NCI-H748 treated with DMSO at 0.1 percent for 48 hours (cell line): ENCODE measurements at regions not wholly inside any gene's neighbourhood (a gene's known extent, or its start where the extent isn't known, plus 50 kb on each side); places are given as distances from the start of the nearest gene placed in this dataset.
A peak's percentile ranks its signal among the peaks of the same experiment; 100 is the strongest.
"Not testable (repeated sequence)": the region's sequence is repeated elsewhere in the genome, so short reads cannot be mapped to it uniquely, and the experiment has no call there.

Experiments
- DNase-seq: peaks from one replicate; lab custom pipeline; 2025; lab: John Stamatoyannopoulos, UW

DNA sequence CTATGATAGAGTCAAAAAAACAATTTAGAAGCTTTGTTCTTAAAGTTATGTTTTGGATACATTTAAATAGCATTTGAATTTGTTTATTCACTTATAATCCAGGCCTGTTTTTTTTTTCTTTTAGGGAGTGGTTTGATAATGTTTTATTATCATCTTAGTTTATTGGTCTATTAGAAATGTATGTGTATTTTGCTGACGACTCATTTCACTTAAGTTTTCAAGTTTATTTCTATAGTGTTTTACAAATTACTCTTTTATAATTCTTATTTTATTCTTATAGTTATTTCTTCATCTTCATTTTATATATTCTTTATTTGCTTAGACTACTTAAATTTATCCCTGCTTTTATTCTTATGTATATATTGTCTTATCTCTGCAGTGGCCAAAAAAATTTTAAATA is 804.5 kb downstream of the NR4A2 start:
- DNase-seq: no peak

DNA sequence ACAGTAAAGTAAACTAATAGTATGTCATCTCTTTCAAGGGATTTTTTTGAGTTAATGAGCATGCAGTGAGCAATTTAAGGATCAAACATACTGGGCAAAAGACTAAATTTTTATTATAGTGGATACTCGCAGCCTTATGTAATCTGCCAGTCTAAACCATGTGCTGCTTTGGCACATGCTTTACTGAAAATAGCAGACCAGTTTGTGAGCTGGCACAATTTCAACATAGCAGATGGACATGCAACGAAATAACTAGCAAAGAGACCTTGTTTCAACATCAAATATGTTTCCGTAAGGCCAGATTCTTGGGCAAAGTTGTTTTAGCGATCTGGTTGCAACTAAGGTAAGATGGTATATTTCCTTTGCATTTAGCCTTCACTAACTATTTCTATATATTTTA is 807.3 kb downstream of the NR4A2 start:
- DNase-seq: no peak

DNA sequence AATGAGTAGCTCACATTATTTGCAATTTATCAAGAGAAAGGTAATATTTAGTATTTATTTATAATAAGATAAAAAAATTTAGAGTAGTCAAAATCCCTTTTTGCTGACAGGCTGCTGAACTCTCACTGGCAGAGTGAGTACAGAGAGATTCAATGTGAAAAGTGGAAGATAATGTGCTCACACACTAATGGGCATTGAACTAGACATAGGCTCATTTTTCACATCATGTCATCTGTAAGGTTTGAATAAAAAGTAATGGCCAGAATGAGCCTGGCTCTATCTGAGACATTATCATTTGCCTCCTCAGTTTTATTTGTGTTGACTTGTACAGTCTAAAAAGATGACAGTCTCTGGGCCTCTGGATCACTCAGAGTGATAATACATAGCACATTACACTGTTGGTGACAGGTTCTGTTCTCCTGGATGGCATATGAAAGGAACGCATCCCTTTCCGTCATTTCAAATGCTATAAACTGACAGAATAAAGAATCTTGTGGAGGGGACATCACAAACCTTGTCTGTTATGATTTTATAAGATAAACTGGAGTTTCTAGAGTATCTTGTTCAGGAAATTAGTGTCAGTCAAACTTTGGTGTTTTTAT is 812.9 kb downstream of the NR4A2 start:
- no peak for DNase-seq

DNA sequence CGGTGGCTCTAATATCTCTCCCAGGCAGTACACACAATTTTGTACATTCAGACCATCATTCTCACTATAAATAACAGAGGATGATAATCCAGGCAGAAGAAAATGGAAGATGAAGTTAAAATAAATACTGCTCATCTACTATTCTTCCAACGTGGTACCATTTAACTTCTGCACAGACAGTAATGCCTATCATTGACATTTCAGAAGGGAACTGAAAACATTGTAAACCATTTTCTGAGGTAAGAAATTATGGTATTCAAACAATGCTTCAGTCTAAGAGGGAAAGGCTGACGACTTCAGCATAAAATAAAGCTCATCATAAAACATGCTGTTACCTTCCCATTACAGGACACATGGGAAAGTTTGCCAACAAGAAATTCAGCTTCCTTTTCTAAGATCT is 814.4 kb downstream of the NR4A2 start:
- no peak for DNase-seq

DNA sequence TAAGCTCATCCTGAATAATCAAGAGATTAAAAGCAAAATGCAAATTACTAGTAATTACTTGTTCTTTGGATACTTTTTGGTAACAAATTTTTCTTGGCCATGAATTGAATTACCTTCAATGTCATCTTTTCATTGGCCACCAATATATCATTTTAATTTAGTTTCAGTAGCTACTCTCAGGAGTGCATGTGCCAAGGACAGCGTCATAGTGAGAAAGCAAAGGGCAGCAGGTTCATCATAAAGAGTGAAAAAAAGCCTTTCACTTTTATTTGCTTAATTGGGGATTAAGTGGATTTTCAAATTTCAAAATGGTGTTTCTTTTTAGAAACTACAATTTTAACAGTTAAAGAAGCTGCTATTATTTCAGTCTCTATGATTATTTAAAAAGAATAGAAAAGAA is 815.2 kb downstream of the NR4A2 start:
- no peak for DNase-seq

DNA sequence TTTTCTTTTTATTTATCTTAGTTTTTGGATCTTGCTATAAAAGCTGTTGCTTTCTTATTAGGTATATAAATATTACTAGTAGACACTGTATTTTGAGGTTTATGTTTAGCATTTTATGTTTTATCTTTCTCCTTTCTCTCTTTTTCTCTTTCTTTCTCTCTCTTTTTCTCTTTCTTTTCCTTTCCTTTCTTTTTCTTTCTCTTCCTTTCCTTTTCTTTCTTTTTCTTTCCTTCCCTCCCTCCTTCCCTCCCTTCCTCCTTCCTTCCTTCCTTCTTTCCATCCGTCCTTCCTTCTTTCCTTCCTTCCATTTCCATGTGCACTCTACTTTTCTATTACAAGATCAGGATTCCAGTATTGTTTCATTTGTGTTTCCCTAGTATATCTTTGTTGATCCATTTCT is 814.8 kb downstream of the KCNJ3 start:
- DNase-seq: no peak

DNA sequence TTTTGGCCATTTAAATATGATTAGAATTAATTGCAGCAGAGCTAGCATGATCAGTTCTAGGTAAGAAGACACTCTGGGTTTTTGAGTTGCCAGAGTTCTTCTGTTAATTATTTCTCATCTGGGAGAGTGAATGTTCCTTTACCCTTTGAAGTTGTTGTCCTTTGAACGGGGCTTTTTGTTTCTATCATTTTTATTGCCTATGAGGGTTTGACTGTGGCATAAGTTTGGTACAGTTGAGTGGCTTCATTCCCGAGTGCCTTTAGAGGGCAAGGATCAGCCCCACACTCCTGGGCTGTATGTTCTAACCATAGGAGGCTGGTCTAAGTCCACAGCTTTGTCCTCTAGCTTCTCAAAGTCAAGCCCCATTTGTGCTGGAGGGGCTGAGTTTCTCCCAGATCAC is 804.3 kb downstream of the KCNJ3 start:
- no peak for DNase-seq

DNA sequence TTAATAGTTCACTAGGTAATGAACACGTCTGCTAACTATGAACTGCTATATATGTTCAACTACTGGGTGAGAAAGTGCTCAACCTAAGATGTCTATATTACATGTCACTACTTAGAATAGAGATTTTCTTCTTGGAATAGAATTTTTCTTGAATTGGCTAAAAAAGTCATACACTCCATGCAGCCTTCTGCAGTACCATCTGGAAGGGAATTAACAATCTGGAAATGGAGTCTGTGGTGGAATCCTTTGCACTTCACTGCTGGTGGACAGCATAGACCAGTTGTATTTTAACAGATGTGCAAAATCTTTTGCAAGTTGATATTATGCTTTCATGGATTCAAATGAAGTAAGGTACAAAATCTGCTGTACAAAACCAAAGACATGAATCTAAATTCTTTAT is 799.6 kb downstream of the KCNJ3 start:
- DNase-seq: no peak

DNA sequence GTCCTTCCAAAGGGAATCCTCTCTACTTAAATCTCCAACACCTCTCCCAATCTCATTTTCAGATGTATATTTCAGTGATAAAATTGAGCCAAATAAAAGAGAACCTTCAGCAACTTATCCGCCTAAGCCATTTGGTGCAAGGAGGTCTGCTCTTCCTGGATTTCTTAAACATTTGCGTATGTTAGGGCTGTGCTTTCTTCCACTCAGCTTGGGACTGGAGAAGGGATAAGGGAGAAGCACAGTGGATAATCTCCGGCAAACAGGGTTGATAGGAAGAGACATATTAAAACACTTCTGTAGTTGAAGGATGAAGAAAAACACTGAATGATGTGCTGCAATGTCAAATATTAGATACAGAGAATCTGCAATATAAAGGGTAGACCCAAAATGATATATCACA is 796.2 kb downstream of the KCNJ3 start:
- no peak for DNase-seq

DNA sequence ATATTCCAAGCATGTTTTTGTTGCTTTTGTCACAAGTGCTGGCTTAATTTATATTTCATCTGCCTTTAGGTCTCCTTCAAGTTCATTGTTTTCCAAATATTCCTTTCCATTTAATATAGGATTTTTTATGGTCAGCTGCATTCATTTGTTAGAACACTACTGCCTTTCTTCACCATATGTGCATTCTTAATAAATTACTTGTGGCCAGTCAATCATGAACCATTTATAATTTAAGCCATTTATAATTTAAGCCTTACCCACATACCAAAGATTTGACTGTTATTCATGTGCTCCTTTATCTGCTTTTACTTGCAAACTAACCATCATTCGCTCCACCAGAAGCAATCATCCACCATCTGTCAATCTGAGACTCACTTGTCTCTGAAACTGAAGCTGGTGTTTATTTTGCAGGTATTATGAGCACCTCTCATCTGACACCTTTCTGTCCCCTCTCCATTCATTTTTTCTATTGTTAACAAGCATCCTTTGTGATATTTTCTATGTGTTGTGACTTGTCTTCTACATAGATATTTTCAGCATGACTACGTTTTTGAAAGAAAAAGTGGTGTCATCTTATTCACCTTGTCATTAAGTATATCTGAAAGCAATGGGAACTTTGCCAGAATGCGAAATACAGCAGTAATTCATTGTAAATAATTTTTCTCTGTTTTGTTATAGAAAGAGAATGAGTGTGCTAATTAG is 786.8 kb downstream of the KCNJ3 start:
- DNase-seq: peak; percentile 93

DNA sequence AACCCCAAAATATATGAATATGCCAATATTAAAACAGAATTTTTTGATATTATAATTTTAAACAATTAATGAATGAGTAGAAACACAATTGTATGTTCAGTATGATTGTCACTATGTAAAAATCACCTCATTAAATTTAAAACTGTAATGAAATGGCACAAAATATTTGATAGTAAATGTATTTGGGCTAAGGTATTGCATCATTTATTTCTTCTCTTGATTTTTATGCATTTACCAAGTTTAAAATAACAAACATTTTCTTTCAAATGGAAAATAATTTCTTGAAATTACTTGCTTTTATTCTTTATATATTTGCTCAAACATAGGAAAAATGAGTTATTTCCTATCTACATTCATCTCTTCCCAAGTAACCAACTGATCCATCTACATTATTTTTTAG is 782.6 kb downstream of the KCNJ3 start:
- no peak for DNase-seq

DNA sequence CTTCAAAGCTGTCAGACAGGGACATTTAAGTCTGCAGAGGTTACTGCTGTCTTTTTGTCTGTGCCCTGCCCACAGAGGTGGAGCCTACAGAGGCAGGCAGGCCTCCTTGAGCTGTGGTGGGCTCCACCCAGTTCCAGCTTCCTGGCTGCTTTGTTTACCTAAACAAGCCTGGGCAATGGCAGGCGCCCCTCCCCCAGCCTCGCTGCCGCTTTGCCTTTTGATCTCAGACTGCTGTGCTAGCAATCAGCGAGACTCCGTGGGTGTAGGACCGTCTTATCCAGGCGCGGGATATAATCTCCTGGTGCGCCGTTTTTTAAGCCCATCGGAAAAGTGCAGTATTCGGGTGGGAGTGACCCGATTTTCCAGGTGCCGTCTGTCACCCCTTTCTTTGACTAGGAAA is 773.5 kb downstream of the KCNJ3 start:
- DNase-seq: not testable (repeated sequence)

DNA sequence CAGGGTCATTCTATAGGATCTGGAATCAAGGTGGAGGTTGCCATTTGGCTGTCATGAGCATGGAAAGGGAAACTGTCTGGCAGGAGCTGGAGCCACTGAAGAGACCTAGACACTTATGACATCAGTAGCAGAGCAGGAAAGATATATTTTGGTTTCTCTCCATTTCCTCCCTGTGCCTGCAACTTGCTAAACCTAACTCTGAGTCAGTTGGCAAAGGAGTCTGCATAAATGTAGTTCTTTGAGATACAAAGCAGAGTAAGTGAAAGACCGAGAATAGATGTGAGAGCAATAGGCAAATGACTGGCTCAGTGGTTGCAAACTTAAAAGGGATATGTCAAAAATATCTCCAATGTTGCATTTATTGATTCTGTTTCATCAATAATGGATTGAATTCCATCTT is 757.7 kb downstream of the KCNJ3 start:
- DNase-seq: no peak

DNA sequence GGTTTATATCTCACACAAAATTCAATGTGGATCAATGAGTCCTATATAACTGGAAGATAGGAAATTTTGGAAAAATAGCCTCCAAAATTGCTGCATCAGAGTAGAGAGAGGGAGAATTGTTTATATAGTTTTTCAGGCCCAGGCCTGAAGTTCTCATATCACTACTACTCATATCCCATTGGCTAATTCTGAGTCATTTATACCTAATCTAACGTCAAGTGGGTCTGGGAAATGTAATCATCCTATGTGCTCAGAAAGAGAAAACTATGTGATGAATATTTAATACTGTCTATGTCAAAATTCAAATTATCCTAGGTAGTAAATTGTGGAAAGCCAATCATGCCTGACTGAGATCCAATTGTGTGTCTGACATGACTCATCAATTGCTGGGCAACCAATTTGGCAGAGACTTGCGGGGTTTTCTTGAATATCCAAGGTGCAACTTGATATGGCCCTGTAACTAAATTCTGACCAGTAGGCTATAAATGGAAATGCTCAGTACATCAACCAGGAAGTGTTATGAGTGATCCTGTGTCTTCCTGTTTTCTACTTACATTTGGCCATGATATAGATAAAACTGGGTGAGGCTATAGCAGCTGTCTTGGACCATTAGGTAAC is 744.4 kb downstream of the KCNJ3 start:
- no peak for DNase-seq

DNA sequence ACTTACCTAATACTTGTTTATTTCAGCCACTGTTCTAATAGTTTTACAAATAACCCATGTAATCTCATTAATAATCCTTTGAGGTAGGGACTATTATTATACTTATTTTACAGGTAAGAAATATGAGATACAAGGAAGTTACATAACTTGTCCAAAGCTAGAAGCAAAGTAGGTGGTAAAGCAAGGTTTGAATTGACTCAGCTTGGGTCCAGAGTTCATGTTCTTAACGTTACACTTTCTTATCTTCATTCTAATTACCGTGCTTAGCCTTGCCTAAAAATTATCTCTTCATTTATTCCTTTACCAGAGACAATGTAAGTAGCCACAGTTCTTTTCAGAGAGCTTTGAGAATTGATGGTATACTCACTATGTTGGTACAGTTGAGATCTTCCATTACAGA is 743.6 kb downstream of the KCNJ3 start:
- DNase-seq: no peak

DNA sequence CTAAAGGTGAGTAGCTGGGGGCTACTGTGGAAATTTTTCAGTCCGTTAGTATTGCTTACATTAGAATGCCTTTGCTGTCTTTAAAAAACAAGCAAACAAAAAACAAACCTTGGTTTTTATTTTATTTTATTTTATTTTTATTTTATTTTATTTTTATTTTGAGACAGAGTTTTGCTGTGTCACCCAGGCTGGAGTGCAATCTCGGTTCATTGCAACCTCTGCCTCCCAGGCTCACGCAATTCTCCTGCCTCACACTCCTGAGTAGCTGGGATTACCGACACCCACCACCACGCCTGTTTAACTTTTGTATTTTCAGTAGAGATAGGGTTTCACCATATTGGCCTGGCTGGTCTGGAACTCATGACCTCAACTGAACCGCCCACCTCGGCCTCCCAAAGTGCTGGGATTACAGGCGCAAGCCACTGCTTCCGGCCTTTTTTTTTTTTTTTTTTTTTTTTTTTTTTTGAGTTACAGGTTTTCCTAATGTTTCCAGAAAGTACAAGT is 732.6 kb downstream of the KCNJ3 start:
- DNase-seq: no peak

DNA sequence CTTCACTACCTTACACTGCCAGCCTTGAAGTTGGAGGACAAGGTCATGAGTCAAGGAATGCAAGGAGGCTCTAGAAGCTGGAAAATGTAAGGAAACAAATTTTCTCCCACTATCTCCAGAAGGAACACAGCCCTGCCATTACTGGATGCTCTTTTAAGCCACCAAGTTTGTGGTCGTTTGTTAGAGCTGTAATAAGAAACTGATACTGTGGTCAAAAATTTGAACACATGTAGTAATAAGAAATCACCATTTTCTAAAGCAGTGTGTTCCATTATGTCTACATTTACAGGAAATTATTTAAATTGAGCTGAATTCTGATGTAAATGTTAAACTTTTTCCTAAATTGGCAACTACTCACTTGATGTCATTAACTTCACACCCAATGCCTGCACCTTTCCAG is 729.0 kb downstream of the KCNJ3 start:
- DNase-seq: no peak

DNA sequence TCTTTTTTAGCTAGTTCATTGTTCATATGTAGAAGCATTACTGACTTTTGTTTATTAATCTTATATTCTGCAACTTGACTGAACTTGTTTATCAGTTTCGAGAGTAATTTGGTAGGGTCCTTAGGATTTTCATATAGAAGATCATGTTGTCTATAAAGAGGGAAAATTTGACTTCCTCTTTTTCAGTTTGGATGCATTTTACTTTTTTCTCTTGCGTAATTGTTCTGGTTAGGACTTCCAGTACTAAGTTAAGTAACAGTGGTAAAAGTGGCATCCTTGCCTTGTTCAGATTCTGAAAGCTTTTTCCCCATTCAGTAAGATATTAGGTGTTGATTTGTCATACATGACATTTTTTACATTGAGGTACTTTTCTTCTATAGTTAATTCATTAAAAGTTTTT is 726.0 kb downstream of the KCNJ3 start:
- DNase-seq: no peak

DNA sequence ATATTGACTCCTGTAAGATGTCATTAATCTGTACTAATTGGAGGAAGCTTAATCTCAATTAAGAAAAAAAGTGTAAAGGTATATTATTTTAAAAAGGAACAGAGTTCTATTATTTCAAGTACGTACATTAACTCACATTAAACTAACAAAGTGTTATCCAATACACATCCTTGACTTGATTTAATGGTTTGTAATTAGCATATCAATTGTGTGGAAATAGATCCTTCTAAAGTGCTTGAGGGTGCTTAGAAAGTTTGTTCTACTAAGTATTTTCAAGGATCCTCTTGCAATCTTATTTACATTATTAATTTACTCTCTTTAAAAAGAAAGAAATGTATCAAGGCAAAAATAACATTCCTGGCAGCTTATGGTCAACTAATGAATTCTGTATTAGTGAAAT is 720.3 kb downstream of the KCNJ3 start:
- DNase-seq: no peak

DNA sequence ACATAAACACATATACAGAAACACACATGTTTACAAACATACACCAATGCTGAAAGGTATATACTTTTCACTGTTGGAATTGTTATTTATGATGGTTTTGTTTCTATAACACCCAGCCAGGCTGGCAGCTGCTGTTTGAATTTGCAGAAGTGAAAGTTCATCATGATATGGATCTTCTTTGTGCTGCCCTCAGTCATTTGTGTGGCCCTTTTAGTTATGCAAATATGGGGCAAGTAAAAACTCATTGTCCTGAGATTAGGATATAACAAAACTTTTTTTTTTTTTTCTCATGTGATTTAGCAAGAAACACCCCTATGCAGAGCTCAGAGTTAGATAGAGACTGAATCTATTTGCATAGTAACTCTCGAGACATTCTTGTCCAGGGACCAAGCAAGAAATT is 714.1 kb downstream of the KCNJ3 start:
- no peak for DNase-seq

DNA sequence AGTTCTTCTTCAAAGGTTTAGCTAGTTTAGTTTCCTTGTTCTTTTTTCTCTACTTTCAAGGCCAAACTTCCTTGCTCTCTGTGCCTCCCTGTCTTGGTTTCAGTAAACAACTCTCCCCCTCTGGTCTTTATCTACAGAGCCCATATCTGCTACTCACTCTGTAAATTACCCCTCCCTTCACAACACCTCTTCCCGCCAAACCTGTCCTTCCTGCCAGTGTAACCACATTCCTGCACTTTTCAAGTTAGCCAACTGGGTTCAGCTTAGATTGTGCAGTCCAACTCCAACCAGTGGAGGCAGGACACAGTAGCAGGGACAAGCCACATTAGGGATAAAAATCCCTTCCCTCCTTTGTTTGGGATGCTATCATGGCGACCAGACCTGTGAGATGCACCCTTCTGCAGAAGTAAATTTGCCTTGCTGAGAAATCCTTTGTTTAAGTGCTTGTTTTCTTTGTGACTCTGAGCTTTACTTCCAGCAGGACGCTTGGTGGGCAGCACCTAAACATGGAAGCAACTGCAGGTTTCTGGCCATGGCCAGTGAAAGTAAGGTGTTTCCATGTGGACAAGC is 706.0 kb downstream of the KCNJ3 start:
- DNase-seq: no peak

DNA sequence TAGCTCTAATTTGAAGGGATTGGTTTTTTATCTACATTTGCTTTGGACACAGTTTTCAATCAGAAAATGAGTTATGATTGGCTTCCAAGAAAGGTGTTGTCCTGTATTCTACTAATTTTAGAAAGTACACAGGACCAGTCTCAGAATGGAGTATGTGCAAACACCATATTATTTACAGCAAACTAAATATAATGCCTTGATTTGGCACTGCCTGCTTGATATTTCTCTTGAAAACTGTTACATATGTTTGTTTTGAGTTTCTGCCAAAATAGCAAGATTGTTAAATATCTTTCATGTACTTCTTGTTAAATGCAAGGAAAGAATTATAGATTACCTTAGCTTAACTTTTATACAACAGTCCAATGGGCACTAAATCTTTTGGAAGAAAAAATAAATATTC is 694.9 kb downstream of the KCNJ3 start:
- DNase-seq: no peak

DNA sequence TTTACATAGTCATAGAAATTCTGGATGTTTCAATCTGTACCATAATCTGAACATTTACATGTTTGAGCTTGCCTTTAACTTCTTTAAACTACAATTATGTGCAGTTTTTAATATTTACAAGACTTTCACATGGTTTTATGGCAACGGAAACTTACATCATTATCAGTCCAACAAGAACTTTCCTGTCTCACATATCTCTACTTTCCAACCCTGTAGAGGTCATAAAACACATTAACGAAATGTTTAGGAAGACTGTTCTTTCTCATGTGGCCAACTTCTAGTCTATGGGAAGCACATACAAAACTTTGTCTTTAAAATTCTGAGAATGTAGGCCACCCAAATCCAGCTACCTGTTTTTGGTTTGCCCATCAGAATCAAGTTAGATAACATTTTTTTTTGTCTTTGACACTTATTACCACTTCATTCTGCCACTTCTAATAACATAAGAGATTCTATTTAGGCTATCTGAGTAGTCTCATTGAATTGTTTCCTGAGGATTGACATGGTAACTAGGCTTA is 693.2 kb downstream of the KCNJ3 start:
- DNase-seq: no peak
